Activated CD8-positive, alpha-beta memory T cell treated with anti-CD3 and anti-CD28 coated beads, Interleukin-2, amount 10 ng/mL, durations not matched to agents 7 days and 5 days (primary cell): ENCODE measurements at regions not wholly inside any gene's neighbourhood (a gene's known extent, or its start where the extent isn't known, plus 50 kb on each side); places are given as distances from the start of the nearest gene placed in this dataset.

Experiments
- ATAC-seq: fragments of 150-1000 bp; cut with Tn5 transposase; one replicate; pipeline ENCODE4 v1.10.0; 2021; ENCODE audit warnings: moderate library complexity
- CTCF ChIA-PET: fragments of 350-600 bp; sonication (Branson Sonifier 250); formaldehyde crosslinking; loops from one replicate; lab custom pipeline; 2021; ENCODE audit warnings: antibody characterized with exemption; lab: Charles Lee
- DNase-seq: peaks from one replicate; pipeline ENCODE4 v3.0.0-alpha.2; 2020
- H3K27ac Mint-ChIP-seq: one replicate; pipeline ENCODE4 v1.8.0; 2021; ENCODE audit warnings: mild to moderate bottlenecking, mixed read lengths
- H3K27me3 Mint-ChIP-seq: one replicate; pipeline ENCODE4 v1.8.0; 2021; ENCODE audit warnings: mixed read lengths
- H3K36me3 Mint-ChIP-seq: one replicate; pipeline ENCODE4 v1.8.0; 2021; ENCODE audit warnings: mild to moderate bottlenecking, mixed read lengths
- H3K4me1 Mint-ChIP-seq: one replicate; pipeline ENCODE4 v1.8.0; 2021; ENCODE audit warnings: mixed read lengths
- H3K4me3 Mint-ChIP-seq: one replicate; pipeline ENCODE4 v1.8.0; 2021; ENCODE audit warnings: mild to moderate bottlenecking, moderate library complexity, mixed read lengths
- H3K9me3 Mint-ChIP-seq: one replicate; pipeline ENCODE4 v1.8.0; 2022; ENCODE audit warnings: low read depth, mixed read lengths

DNA sequence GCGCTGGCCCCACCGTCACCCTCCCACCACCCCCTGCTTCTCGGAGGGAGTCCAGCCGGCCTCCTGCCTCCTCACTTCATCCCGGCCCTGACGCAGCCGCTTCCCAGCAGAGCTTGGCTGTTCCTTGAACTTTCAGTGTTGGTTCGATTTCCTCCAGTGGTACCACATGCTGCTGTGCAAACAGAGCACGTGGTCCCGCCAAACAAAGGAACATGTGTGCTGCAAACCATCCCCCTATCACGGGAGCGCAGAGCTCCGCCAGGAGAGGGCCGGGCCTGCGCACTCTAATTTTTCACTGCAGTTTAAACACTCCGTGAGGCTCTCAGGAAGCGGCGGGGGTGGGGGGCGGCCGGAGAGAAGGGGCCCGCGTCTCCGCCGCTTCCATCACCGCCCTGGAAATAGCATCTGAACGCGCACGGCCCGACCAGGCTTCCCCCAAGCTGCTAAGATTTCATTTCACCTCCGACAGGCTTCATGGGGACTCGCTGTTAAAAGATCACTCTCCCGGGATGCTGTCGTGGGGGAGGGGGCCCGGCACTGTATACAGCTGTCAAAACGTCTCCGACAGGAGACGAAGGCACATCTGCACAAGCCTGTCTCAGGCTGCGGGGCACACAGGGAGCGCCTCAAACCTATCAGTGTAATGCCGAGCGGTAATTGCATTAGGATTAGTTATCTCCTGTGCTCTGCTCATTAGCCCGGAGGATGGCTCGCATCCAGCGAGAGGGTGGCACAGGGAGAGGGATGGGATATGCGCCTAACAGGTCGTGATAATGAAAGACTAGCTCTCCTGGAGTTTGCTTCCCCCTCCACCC is 269.9 kb upstream of the SORL1-AS1 start:
- CTCF ChIA-PET: no interaction called here
- DNase-seq (no peak), ATAC-seq (no peak)
- Mint-ChIP-seq H3K27me3 (peaks cover 14% of the 10 kb centered on the region), H3K27ac (no peak overlapping the region), H3K9me3 (peaks cover 3% of the 10 kb centered on the region), H3K36me3 (no peaks in the 10 kb centered on the region), H3K4me1 (no peaks in the 10 kb centered on the region), H3K4me3 (no peak overlapping the region)

DNA sequence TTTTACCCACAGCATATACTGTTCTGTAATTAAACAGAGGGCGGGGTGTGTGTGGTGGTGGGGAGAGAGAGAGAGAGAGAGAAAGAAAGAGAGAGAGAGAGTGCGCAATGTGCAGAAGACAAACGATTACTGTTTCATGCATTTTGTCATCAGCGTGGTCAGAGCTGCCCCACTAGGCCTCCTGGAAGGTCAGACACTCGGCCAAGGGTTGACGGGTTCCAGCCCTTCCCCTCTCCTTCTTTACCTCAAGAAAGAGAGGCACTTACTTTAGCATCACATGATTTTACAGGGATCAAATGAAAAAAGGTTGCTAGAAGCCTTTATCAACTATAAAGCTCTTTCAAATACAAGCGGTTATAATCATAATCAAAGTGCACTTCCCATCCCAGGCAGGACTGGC is 269.2 kb upstream of the SORL1-AS1 start:
- DNase-seq (no peak), ATAC-seq (no peak)
- Mint-ChIP-seq H3K9me3 (peaks cover 3% of the 10 kb centered on the region), H3K27ac (no peak overlapping the region), H3K4me3 (no peak overlapping the region), H3K27me3 (peaks cover 14% of the 10 kb centered on the region), H3K36me3 (no peaks in the 10 kb centered on the region), H3K4me1 (no peaks in the 10 kb centered on the region)
- CTCF ChIA-PET: no interaction called here

DNA sequence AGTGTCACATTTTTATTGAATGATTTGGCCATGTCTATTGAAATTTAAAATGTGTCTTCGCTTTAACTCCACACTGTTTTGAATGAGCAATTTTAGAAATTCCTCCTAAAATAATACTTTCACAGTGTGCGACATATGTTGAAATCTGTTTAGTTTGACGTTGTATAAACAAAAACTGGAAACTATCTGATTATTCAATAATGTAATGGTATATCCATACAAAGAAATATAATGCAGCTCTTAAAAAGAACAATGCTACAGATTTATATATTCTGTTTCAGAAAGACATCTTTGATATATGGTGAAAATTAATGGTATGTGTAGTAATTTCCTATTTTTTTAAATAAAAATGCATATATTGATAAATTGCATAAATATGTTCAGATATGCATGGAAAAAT is 268.7 kb upstream of the SORL1-AS1 start:
- Mint-ChIP-seq H3K36me3 (no peaks in the 10 kb centered on the region), H3K4me3 (no peak overlapping the region), H3K27me3 (peaks cover 14% of the 10 kb centered on the region), H3K4me1 (no peaks in the 10 kb centered on the region), H3K27ac (no peak overlapping the region), H3K9me3 (peaks cover 3% of the 10 kb centered on the region)
- CTCF ChIA-PET: no interaction called here
- DNase-seq (no peak), ATAC-seq (no peak)

DNA sequence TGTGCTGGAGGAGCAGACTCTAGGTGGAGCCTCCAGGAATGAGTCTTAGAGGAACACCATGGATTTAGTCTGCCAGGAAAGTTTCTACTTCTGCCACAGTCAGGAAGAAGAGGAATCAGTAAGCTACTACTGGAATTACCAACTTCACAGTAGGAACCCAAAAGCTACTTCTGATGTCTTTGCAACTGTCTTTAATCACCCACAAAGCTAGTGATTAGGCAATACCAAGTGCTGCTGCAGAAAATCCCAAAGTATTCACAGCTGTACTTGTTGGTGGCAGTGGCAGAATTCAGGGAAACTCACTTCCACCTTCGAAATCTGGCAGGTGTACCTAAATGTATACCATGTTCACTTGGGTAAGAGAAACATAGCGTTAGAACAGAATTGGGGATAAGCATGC is 264.5 kb upstream of the SORL1-AS1 start:
- Mint-ChIP-seq H3K9me3 (peaks cover 5% of the 10 kb centered on the region), H3K27me3 (peaks cover 5% of the 10 kb centered on the region), H3K27ac (no peak overlapping the region), H3K4me3 (no peak overlapping the region), H3K36me3 (no peaks in the 10 kb centered on the region), H3K4me1 (no peaks in the 10 kb centered on the region)
- ATAC-seq: no peak
- no peak for DNase-seq
- CTCF ChIA-PET: no interaction called here

DNA sequence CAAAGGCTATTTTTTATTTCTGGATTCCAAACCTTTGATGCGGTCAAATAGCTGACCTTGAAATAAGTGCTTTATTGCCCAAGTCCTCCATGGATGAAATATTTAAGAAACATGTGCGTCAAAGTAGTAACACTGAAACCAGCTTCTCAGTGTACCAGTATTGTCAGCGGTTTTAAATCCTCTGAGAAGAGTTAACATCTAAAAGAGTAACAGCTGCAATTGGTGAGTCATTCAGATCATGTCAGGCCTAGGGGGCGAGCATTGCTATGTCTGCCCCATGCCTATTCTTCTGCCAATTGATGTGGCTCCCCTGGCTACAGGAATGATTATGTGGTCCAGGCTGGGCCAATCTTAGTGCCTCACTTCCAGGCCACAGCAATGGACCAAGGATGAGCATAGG is 263.3 kb upstream of the SORL1-AS1 start:
- Mint-ChIP-seq H3K36me3 (no peaks in the 10 kb centered on the region), H3K4me3 (no peak overlapping the region), H3K4me1 (no peaks in the 10 kb centered on the region), H3K27me3 (peaks cover 2% of the 10 kb centered on the region), H3K27ac (no peak overlapping the region), H3K9me3 (peaks cover 5% of the 10 kb centered on the region)
- ATAC-seq (no peak), DNase-seq (no peak)
- CTCF ChIA-PET: no interaction called here

DNA sequence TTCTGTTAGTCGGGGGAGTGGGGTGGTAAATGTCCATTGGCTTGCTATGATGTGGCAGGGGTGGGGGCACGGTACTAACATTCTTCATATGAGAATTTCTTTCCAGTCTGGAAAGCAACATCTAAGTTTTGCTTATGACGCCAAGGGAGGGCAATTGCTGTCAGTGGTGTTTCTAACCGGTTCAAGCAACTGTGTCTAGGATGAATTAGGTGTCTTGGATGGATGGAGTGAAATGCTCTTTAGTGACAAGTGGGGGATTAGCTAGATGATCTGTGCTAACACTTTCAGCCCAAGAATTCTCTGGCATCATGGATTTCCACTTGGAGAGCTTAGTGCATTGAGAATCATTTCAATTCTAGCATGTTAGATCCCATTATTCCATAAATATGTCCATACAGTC is 262.6 kb upstream of the SORL1-AS1 start:
- CTCF ChIA-PET: no interaction called here
- H3K9me3 Mint-ChIP-seq: peaks cover 2% of the 10 kb centered on the region
- ATAC-seq (no peak), DNase-seq (no peak)
- no peak overlapping the region for H3K27ac Mint-ChIP-seq
- H3K4me1 Mint-ChIP-seq: no peaks in the 10 kb centered on the region
- peaks cover 2% of the 10 kb centered on the region for H3K27me3 Mint-ChIP-seq
- no peaks in the 10 kb centered on the region for H3K36me3 Mint-ChIP-seq
- H3K4me3 Mint-ChIP-seq: no peak overlapping the region

DNA sequence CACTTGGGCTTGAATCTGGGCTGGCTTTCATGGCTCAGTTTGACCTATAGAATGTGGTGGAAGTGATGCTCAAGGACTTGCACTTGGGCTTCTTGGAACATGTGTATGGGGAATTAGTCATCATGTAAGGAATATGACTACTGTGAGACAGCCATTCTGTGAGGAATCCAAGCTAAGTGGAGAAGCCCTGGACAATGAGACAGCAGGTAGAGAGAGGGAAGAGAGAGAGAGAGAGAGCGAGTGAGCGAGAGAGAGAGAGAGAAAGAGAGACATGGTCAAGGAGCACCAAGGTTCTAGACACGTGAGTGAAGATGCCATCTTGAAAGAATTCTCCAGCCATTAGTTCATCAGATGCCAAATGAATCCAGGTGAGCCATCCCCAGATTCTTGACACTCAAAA is 261.6 kb upstream of the SORL1-AS1 start:
- H3K9me3 Mint-ChIP-seq: peaks cover 2% of the 10 kb centered on the region
- H3K4me3 Mint-ChIP-seq: no peak overlapping the region
- H3K36me3 Mint-ChIP-seq: no peaks in the 10 kb centered on the region
- no peaks in the 10 kb centered on the region for H3K4me1 Mint-ChIP-seq
- H3K27ac Mint-ChIP-seq: no peak overlapping the region
- peaks cover 2% of the 10 kb centered on the region for H3K27me3 Mint-ChIP-seq
- DNase-seq (no peak), ATAC-seq (no peak)
- CTCF ChIA-PET: no interaction called here

DNA sequence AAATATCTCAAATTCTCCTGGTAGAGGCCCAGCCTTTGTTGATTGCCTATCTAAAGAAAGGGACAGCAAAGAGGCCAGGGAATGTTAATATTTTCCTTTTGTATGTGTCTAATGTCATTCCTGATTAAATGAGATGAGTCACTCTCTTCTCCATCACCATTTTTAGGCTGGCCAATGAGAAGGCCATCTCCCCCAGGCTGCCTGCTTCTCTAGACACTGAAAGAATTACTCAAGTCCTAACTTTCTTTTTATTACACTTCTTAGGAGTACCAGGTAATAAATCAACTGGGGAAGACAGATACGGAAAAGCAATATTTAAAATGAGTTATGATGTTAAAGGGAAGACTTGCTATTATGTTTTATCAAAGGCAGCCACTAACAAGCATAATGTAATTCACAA is 259.2 kb upstream of the SORL1-AS1 start:
- no peak overlapping the region for H3K4me3 Mint-ChIP-seq
- H3K36me3 Mint-ChIP-seq: no peaks in the 10 kb centered on the region
- no peak overlapping the region for H3K27ac Mint-ChIP-seq
- H3K27me3 Mint-ChIP-seq: peaks cover 2% of the 10 kb centered on the region
- CTCF ChIA-PET: no interaction called here
- DNase-seq (no peak), ATAC-seq (no peak)
- H3K4me1 Mint-ChIP-seq: no peaks in the 10 kb centered on the region
- peaks cover 2% of the 10 kb centered on the region for H3K9me3 Mint-ChIP-seq

DNA sequence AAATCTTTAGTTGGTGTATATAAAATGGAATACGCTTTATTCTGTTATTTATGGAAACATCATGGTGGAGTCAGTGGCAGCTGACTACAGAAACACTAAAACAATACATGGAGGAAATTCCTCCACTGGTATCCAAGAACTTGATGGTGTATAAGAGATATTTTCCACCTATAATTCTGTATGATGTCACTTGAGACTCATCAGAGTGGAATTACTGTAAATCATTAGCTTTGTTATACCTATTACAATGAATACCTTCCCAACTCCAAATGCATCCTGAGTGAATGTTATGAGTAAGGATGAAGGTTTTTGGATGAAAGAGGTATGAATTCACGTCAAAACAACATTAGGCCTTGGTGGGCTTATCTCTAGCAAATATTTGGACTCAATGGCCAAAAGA is 258.5 kb upstream of the SORL1-AS1 start:
- Mint-ChIP-seq H3K27ac (no peak overlapping the region), H3K36me3 (no peaks in the 10 kb centered on the region), H3K4me1 (no peaks in the 10 kb centered on the region), H3K27me3 (peaks cover 2% of the 10 kb centered on the region), H3K9me3 (peaks cover 2% of the 10 kb centered on the region), H3K4me3 (no peak overlapping the region)
- CTCF ChIA-PET: no interaction called here
- DNase-seq: no peak
- no peak for ATAC-seq

DNA sequence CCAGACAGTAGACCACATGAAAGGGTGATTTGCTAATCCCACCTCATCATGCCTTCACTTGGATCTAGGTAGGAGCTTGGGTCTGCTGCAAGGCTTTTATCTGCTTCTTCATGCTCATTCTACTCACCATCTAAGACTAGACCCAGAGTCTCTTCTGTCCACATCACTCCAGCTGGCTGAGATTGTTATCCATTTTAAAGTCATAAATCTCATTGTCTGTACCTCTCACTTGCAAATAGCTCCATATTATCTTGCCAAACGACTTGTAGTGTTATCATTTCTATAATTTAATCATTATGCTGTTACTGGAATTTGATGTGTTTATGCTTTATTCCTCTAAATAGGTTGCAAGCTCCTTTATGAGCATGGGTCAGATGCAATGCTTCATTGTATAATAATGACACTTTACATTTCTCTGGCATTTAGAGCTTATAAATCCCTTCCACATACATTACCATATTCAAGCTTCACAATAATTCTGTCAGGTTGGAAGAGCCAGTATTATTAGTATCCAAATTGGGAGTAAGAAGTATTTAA is 254.2 kb upstream of the SORL1-AS1 start:
- Mint-ChIP-seq H3K27me3 (peaks cover 2% of the 10 kb centered on the region), H3K4me3 (no peak overlapping the region), H3K4me1 (no peaks in the 10 kb centered on the region), H3K9me3 (no peaks in the 10 kb centered on the region), H3K27ac (no peak overlapping the region), H3K36me3 (no peaks in the 10 kb centered on the region)
- CTCF ChIA-PET: no interaction called here
- no peak for ATAC-seq
- no peak for DNase-seq

DNA sequence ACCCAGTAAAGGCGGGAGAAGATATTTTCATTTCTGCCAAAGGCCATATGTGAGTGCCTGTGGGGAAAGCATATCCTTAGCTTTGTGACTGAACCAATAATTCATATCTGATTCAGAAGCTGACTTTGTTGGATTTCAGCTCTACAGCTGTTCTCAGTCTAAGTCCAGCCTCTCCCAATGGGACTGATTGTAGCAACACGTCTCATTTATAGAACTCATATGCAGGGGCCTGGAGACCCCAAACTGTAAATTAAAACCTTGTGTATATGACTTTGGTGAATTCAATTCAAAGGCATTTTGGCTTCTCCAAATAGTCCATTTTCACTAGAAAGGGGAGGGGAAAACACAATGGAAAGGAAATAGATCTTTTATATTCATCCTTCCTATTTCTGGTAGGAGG is 250.4 kb upstream of the SORL1-AS1 start:
- Mint-ChIP-seq H3K4me3 (no peak overlapping the region), H3K27me3 (no peaks in the 10 kb centered on the region), H3K4me1 (no peaks in the 10 kb centered on the region), H3K9me3 (no peaks in the 10 kb centered on the region), H3K36me3 (no peaks in the 10 kb centered on the region), H3K27ac (no peak overlapping the region)
- DNase-seq (no peak), ATAC-seq (no peak)
- CTCF ChIA-PET: no interaction called here

DNA sequence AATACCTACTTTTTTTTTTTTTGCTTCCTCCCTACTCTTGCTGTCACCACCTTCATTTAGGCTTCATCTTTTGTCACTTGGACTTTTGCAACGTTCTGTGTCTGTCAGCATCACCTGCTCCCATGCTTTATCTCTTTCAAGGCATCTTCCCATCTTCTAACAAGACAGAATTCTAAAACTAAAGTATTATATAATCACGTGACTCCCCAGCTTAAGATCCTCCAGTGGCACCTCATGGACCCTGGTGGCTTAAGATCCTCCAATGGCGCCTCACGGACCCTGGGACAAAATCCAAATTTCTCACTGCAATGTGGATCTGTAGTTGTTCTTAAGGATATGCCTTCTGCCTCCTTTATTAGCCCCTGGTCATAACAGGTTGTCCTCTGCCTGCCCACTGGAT is 248.2 kb upstream of the SORL1-AS1 start:
- CTCF ChIA-PET: no interaction called here
- ATAC-seq (no peak), DNase-seq (no peak)
- H3K4me3 Mint-ChIP-seq: no peak overlapping the region
- no peaks in the 10 kb centered on the region for H3K36me3 Mint-ChIP-seq
- H3K9me3 Mint-ChIP-seq: no peaks in the 10 kb centered on the region
- no peaks in the 10 kb centered on the region for H3K27me3 Mint-ChIP-seq
- no peak overlapping the region for H3K27ac Mint-ChIP-seq
- no peaks in the 10 kb centered on the region for H3K4me1 Mint-ChIP-seq

DNA sequence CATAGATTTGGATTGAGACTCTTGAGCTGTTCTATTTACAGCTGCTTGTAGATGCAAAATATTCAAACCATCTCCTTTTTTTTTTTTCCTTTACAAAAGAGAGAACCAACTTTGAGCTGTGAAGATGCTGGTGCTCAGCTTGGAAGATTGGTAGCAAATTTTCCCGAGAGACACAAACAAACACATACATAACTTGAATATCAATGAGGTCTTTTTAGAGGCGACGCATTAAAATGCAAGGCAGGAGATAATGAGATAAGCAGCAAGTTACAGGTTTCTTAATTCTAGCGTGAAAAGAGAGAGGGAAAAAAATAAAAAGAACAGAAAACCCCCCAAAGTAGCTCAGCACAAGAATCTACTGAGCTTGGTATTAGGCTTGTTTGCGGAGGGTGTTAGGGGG is 247.0 kb upstream of the SORL1-AS1 start:
- no peaks in the 10 kb centered on the region for H3K36me3 Mint-ChIP-seq
- no peaks in the 10 kb centered on the region for H3K27me3 Mint-ChIP-seq
- no peaks in the 10 kb centered on the region for H3K4me1 Mint-ChIP-seq
- H3K4me3 Mint-ChIP-seq: no peak overlapping the region
- ATAC-seq (no peak), DNase-seq (no peak)
- CTCF ChIA-PET: no interaction called here
- no peaks in the 10 kb centered on the region for H3K9me3 Mint-ChIP-seq
- no peak overlapping the region for H3K27ac Mint-ChIP-seq

DNA sequence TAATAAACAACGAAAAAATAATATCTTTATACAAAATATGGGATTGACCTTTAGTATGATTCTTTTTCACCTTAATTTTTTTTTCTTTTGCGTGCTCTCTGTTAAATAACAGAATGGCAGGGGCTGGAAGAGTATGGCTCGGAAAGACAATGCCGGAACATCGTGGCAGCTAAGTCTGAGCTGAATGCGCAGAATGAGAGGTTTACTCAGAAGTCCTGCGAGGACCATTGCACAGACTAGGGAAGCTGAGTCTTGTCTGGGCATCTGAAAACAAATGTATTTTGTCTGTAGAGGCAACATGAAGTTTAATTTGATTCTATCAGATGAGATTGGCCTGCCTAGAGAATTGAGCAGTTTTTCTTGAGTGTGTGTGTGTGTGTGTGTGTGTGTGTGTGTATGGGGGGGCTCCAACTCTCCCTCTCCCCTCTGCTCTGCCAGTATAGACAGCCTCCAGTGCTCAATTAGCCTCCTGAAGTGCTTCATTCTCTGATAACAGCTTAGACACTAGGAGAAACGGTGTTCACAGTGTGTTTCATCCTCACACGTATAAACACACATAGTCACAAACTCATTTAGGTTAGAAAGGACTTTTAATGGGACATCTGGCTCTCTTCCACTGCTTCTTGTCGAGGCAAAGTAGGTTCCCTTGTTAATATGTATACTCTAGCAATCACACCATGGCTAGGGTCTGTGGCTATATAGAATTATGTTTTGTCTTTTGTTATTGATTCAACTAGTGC is 244.3 kb upstream of the SORL1-AS1 start:
- no peaks in the 10 kb centered on the region for H3K36me3 Mint-ChIP-seq
- no peak overlapping the region for H3K27ac Mint-ChIP-seq
- H3K9me3 Mint-ChIP-seq: no peaks in the 10 kb centered on the region
- H3K4me3 Mint-ChIP-seq: no peak overlapping the region
- CTCF ChIA-PET: no interaction called here
- no peak for ATAC-seq
- DNase-seq: no peak
- H3K4me1 Mint-ChIP-seq: no peaks in the 10 kb centered on the region
- no peaks in the 10 kb centered on the region for H3K27me3 Mint-ChIP-seq
